ENCODE measurements at regions not wholly inside any gene's neighbourhood (a gene's known extent, or its start where the extent isn't known, plus 50 kb on each side); places are given as distances from the start of the nearest gene placed in this dataset.

DNA sequence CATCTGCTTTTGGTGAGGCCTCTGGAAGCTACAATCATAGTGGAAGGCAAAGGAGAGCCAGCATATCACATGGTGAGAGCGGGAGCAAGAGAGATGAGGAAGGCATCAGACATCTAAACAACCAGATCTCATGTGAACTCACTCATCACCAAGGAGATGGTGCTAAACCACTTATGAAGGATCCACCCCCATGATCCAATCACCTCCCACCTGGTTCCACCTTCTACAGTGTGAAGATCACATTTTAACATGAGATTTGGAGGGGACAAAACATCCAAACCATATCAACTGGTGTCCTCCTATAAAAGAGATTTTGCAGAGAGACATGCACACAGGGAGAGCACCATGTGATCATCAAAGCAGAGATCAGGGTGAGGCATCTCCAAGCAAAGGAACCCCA lies 578.6 kb downstream of the MATN1 start:
- H3K4me3 ChIP-seq (ENCODE audit: low read length), result no peak overlapping the region
- DNase-seq (ENCODE audit: low read depth), result no peak
- TF ChIP-seq, protein P1, sequence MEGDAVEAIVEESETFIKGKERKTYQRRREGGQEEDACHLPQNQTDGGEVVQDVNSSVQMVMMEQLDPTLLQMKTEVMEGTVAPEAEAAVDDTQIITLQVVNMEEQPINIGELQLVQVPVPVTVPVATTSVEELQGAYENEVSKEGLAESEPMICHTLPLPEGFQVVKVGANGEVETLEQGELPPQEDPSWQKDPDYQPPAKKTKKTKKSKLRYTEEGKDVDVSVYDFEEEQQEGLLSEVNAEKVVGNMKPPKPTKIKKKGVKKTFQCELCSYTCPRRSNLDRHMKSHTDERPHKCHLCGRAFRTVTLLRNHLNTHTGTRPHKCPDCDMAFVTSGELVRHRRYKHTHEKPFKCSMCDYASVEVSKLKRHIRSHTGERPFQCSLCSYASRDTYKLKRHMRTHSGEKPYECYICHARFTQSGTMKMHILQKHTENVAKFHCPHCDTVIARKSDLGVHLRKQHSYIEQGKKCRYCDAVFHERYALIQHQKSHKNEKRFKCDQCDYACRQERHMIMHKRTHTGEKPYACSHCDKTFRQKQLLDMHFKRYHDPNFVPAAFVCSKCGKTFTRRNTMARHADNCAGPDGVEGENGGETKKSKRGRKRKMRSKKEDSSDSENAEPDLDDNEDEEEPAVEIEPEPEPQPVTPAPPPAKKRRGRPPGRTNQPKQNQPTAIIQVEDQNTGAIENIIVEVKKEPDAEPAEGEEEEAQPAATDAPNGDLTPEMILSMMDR (IDR thresholded peaks at IDR 0.05; ENCODE audit: insufficient read depth, low read depth, low read length, missing control alignments), result no peak

DNA sequence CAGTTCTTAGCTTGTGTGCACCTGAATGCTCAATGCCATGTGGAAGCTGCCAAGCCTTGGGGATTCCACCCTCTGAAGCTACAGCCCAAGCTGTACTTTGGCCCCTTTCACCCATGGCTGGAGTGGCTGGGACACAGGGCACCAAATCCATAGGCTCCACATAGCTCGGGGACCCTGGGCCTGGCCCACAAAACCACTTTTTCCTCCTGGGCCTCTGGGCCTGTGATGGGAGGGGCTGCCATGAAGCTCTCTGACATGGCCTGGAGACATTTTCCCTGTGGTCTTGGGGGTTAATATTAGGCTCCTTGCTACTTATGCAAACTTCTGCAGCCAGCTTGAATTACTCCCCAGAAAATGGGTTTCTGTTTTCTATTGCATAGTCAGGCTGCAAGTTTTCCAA lies 579.9 kb downstream of the MATN1 start:
- H3K4me3 ChIP-seq (ENCODE audit: low read length), result no peak overlapping the region
- TF ChIP-seq, protein P1 (IDR thresholded peaks at IDR 0.05; ENCODE audit: insufficient read depth, low read depth, low read length, missing control alignments), result no peak
- no peak for DNase-seq (ENCODE audit: low read depth)

DNA sequence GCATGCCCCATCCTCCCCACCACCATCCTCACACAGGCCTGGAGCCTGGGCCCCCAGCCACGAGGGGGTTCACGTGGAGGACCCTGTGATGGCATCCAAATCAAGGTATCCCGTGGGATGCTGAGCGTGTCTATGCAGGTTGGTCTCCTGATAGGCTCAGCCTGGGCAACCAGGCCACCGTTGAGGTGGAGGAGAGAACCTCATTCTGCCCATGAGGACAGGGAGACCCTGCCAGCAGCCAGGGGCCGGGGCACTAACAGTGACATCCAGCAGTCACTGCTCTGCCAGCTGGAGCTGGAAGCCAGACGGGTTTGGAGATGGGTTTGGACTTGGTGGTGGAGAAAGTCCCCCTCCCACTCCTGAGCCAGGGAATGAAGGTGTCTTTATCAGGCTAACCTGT lies 582.8 kb downstream of the MATN1 start:
- H3K4me3 ChIP-seq (ENCODE audit: low read length), result no peak overlapping the region
- DNase-seq (ENCODE audit: low read depth), result no peak
- TF ChIP-seq, protein P1 (IDR thresholded peaks at IDR 0.05; ENCODE audit: insufficient read depth, low read depth, low read length, missing control alignments), result no peak

GRCh38 chr1:30138891-30139290 lies 584.5 kb downstream of the MATN1 start:
- TF ChIP-seq, protein P1 (IDR thresholded peaks at IDR 0.05; ENCODE audit: insufficient read depth, low read depth, low read length, missing control alignments), result no peak
- no peak for DNase-seq (ENCODE audit: low read depth)
- no peak overlapping the region for H3K4me3 ChIP-seq (ENCODE audit: low read length)

GRCh38 chr1:30137001-30137400 lies 586.4 kb downstream of the MATN1 start:
- no peak for DNase-seq (ENCODE audit: low read depth)
- H3K4me3 ChIP-seq (ENCODE audit: low read length), result no peak overlapping the region
- TF ChIP-seq, protein P1 (IDR thresholded peaks at IDR 0.05; ENCODE audit: insufficient read depth, low read depth, low read length, missing control alignments), result no peak

DNA sequence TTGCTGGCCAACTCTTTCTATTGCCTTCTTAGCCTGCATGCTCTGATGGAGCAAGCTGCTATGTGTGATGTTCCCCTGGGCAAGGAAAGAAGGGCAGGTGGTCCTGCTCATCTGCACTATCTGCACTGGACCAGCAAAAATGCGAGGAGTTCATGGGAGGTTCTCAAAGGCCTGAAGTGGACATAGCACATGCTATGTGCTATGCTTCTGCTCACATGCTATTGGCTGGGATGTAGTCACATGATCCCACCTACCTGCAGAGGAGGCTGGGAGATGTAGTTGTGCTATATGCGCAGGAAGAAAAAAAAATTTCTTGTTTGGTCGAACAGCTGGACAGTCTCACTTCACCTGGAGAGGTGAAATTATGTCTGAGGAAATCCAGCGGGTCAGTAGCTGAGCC lies 587.7 kb downstream of the MATN1 start:
- no peak overlapping the region for H3K4me3 ChIP-seq (ENCODE audit: low read length)
- DNase-seq (ENCODE audit: low read depth), result no peak
- TF ChIP-seq, protein P1 (IDR thresholded peaks at IDR 0.05; ENCODE audit: insufficient read depth, low read depth, low read length, missing control alignments), result no peak

DNA sequence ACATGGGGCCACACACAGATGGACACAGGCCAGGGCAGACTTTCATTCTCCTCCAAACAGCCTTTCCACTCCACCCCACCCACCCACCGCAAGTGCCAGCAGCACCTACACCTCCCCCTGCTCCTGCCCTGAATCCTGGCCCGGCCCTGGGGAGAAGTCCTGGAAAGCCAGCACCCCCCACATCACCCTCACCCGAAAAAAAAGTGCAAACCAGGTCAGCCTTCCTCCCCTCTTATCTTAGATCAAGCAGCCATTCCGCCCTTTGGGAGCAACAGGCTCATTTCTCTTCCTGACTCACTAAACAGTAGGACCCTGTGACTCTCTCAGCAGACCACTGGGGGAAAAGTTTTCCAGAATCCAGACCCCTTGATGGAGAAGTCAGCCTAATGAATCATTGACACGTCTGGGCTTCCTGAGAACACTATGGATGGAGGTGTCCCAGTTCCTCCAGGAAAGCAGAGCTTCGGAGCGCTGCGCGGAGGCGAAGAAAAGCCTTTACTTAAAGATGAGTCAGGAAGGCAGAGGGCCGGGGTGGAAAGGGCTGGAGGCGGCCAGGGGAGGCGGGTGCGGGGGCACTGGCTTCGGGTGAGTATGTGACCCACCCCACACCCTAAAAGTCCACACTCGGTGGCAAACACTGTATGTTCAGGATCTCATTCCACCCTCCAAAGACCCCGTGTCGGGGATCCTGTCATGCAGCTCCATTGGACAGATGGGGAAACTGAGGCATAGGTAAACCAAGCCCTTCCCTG lies 588.7 kb downstream of the MATN1 start:
- TF ChIP-seq, protein P1 (IDR thresholded peaks at IDR 0.05; ENCODE audit: insufficient read depth, low read depth, low read length, missing control alignments), result no peak
- DNase-seq (ENCODE audit: low read depth), result no peak
- H3K4me3 ChIP-seq (ENCODE audit: low read length), result no peak overlapping the region

Measured in epithelial cell of esophagus (primary cell).